HCT116 (cell line): ENCODE measurements at regions not wholly inside any gene's neighbourhood (a gene's known extent, or its start where the extent isn't known, plus 50 kb on each side); places are given as distances from the start of the nearest gene placed in this dataset.

Source experiments
- POLR2A ChIP-seq: IDR thresholded peaks from 2 replicates; pipeline ENCODE4 v1.7.0; 2011; ENCODE audit warnings: borderline replicate concordance; ENCODE audit not compliant: insufficient read depth, insufficient read length; ENCODE audit errors: extremely low read depth
- POLR2AphosphoS5 ChIP-seq: IDR thresholded peaks from 2 replicates; pipeline ENCODE4 v1.6.1; 2011; ENCODE audit warnings: mild to moderate bottlenecking, low read depth, low read length, moderate library complexity
- TF ChIP-seq, protein P1 (sequence below), 3 experiments: fragments of 200-600 bp in 1 of 3; sonication (generic) in 1 of 3; IDR thresholded peaks in 2 of 3; conservative IDR thresholded peaks in 1 of 3; 2 replicates each; pipeline ENCODE4 v1.5.1; 2012 to 2017; ENCODE audit warnings: low read depth in 2 of 3, low read length in 2 of 3, antibody characterized with exemption in 1 of 3, borderline replicate concordance in 1 of 3, control low read depth in 1 of 3, mild to moderate bottlenecking in 1 of 3, mixed read lengths in 1 of 3, mixed run types in 1 of 3, moderate library complexity in 1 of 3; ENCODE audit not compliant: insufficient read depth in 1 of 3

DNA sequence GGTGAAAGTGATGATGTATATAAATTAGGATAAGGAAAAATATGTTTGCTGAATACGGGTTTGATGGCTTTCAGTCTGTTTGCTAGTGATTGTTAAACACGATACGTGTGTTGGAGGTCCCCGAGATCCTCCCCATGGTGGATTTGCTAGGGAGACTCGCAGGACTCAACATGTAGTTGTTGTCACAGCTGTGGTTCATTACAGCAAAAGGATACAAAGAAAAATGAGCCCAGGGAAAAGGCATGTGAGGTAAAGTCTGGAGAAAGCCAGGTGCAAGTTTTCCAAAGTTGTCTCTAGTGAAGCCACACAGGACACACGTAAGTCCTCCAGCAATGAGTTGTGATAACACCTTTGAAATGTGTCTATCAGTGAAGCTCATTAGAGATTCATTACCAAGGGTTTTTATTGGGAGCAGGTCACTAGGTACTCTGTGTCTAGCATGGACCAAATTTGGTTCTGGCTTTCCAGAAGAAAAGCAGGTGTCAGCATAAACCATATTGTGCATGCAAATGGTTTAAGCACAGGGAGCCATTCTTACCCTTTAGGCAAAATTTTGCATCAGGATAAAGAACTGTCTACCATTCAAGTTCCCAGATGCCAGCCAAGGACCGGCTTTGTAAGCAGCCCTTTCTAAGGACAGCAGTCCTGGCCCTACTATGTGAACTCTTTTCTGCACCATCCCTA is 215.2 kb upstream of the WSCD1 start:
- TF ChIP-seq, protein P1, sequence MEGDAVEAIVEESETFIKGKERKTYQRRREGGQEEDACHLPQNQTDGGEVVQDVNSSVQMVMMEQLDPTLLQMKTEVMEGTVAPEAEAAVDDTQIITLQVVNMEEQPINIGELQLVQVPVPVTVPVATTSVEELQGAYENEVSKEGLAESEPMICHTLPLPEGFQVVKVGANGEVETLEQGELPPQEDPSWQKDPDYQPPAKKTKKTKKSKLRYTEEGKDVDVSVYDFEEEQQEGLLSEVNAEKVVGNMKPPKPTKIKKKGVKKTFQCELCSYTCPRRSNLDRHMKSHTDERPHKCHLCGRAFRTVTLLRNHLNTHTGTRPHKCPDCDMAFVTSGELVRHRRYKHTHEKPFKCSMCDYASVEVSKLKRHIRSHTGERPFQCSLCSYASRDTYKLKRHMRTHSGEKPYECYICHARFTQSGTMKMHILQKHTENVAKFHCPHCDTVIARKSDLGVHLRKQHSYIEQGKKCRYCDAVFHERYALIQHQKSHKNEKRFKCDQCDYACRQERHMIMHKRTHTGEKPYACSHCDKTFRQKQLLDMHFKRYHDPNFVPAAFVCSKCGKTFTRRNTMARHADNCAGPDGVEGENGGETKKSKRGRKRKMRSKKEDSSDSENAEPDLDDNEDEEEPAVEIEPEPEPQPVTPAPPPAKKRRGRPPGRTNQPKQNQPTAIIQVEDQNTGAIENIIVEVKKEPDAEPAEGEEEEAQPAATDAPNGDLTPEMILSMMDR (IDR thresholded peaks at IDR 0.05 in 2 of 3, conservative IDR thresholded peaks at IDR 0.05 in 1 of 3; ENCODE audit: borderline replicate concordance in 1 of 3, insufficient read depth in 1 of 3, low read depth in 2 of 3, low read length in 2 of 3) = no peak
- TF ChIP-seq POLR2AphosphoS5 = no peak
- TF ChIP-seq POLR2A = no peak
